ENCODE measurements at regions not wholly inside any gene's neighbourhood (a gene's known extent, or its start where the extent isn't known, plus 50 kb on each side); places are given as distances from the start of the nearest gene placed in this dataset.

DNA sequence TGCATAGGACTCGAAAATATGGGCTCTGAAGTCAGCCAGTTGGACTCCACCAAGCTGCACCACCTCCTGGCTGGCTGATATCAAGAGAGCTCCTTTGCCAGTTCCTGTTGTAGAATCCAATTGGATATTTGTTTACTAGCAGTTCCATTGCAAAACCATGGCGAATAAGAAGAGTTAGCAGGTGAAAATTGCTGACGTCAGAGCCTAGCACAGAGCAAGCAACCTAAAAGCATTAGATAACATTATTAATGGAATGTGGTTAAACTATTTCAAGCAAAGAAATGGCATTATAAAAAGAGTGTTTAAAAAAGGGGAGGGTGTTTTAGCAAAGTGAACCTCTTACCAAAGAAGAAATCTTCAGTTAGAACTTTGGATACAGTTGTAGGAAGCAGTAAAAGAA lies 1816.3 kb upstream of the TENM3 start:
- TF ChIP-seq, protein P1, sequence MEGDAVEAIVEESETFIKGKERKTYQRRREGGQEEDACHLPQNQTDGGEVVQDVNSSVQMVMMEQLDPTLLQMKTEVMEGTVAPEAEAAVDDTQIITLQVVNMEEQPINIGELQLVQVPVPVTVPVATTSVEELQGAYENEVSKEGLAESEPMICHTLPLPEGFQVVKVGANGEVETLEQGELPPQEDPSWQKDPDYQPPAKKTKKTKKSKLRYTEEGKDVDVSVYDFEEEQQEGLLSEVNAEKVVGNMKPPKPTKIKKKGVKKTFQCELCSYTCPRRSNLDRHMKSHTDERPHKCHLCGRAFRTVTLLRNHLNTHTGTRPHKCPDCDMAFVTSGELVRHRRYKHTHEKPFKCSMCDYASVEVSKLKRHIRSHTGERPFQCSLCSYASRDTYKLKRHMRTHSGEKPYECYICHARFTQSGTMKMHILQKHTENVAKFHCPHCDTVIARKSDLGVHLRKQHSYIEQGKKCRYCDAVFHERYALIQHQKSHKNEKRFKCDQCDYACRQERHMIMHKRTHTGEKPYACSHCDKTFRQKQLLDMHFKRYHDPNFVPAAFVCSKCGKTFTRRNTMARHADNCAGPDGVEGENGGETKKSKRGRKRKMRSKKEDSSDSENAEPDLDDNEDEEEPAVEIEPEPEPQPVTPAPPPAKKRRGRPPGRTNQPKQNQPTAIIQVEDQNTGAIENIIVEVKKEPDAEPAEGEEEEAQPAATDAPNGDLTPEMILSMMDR (conservative IDR thresholded peaks at IDR 0.05): no peak
- no peak for TF ChIP-seq ZFX (IDR thresholded peaks at IDR 0.05)

All from C4-2B (cell line).